AG04450 (cell line): ENCODE measurements at regions not wholly inside any gene's neighbourhood (a gene's known extent, or its start where the extent isn't known, plus 50 kb on each side); places are given as distances from the start of the nearest gene placed in this dataset.
"Not testable (repeated sequence)": the region's sequence is repeated elsewhere in the genome, so short reads cannot be mapped to it uniquely, and the experiment has no call there.

ENCODE experiments used
- CTCF ChIA-PET: fragments of 300-600, 350-600 bp; formaldehyde crosslinking; extraction: SDS; loops from one replicate; lab custom pipeline; 2022; ENCODE audit warnings: antibody characterized with exemption, inconsistent platforms; lab: Charles Lee
- POLR2A ChIA-PET: fragments of 350-600 bp; formaldehyde crosslinking; extraction: SDS; loops from one replicate; lab custom pipeline; 2021; ENCODE audit warnings: antibody characterized with exemption, inconsistent platforms; lab: Yijun Ruan, JAX
- DNase-seq: peaks from one replicate; pipeline ENCODE4 v3.0.0-alpha.2; 2011; ENCODE audit warnings: low read depth, low spot score
- H3K27ac ChIP-seq: one replicate; pipeline ENCODE4 v1.5.1; 2012; ENCODE audit warnings: low read depth, low read length, control low read depth
- H3K27me3 ChIP-seq: one replicate; pipeline ENCODE4 v1.6.0; 2012; ENCODE audit warnings: low read length; ENCODE audit not compliant: control insufficient read depth, insufficient read depth
- H3K4me3 ChIP-seq: 2 replicates; pipeline ENCODE4 v1.5.1; 2011; ENCODE audit warnings: mild to moderate bottlenecking, low read depth, low read length, control low read depth
- H3K9me3 ChIP-seq: 2 replicates; pipeline ENCODE4 v1.5.1; 2012; ENCODE audit warnings: low read length; ENCODE audit not compliant: control insufficient read depth, insufficient read depth
- TF ChIP-seq, protein P1 (sequence below): IDR thresholded peaks from 2 replicates; pipeline ENCODE4 v1.5.1; 2011; ENCODE audit warnings: low read depth, low read length, control low read depth, inconsistent platforms

DNA sequence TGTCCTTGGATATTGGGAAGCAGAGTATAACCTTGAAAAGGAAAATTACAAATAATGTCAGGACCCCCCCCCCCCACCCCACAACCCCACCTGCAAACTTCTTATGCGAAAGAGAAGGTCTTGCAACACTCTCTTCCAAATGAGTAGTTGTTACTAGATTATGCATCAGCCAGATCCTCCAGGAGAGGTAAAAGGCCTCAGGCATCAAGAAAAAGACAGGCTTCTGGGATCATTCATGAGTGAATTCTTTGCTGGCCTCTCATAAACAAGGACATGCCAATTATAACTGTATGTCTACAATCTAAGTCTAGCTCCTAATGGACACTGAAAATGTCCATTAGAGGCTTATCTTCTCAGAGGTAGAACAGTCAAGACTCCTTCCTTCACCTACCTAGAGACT lies 1443.3 kb downstream of the RAPGEF2 start:
- Histone ChIP-seq H3K4me3 (no peak overlapping the region), H3K27me3 (no peaks in the 10 kb centered on the region), H3K27ac (no peak overlapping the region), H3K9me3 (peaks cover 11% of the 10 kb centered on the region)
- ChIA-PET POLR2A (no interaction called here), CTCF (no interaction called here)
- TF ChIP-seq, protein P1, sequence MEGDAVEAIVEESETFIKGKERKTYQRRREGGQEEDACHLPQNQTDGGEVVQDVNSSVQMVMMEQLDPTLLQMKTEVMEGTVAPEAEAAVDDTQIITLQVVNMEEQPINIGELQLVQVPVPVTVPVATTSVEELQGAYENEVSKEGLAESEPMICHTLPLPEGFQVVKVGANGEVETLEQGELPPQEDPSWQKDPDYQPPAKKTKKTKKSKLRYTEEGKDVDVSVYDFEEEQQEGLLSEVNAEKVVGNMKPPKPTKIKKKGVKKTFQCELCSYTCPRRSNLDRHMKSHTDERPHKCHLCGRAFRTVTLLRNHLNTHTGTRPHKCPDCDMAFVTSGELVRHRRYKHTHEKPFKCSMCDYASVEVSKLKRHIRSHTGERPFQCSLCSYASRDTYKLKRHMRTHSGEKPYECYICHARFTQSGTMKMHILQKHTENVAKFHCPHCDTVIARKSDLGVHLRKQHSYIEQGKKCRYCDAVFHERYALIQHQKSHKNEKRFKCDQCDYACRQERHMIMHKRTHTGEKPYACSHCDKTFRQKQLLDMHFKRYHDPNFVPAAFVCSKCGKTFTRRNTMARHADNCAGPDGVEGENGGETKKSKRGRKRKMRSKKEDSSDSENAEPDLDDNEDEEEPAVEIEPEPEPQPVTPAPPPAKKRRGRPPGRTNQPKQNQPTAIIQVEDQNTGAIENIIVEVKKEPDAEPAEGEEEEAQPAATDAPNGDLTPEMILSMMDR, result no peak
- DNase-seq, result no peak

- H3K27me3 ChIP-seq, CTCF ChIA-PET, DNase-seq, H3K4me3 ChIP-seq, POLR2A ChIA-PET, H3K27ac ChIP-seq: not testable (repeated sequence)
- H3K9me3 ChIP-seq, result peaks cover 17% of the 10 kb centered on the region
Observed at GRCh38 chr4:160549951-160550519, 1447.2 kb downstream of the RAPGEF2 start.

GRCh38 chr4:160562661-160563060 lies 1459.8 kb downstream of the RAPGEF2 start:
- H3K4me3 ChIP-seq, result no peak overlapping the region
- CTCF ChIA-PET, result no interaction called here
- POLR2A ChIA-PET, result no interaction called here
- TF ChIP-seq, protein P1, result no peak
- 0 out of 2 replicates have a peak, but pooled peaks cover 3% of the 10 kb centered on the region for H3K9me3 ChIP-seq
- H3K27ac ChIP-seq, result no peak overlapping the region
- no peak for DNase-seq
- H3K27me3 ChIP-seq, result no peaks in the 10 kb centered on the region

- H3K4me3 ChIP-seq, result no peak overlapping the region
- 0 out of 2 replicates have a peak, but pooled peaks cover 3% of the 10 kb centered on the region for H3K9me3 ChIP-seq
- ChIA-PET POLR2A (no interaction called here), CTCF (no interaction called here)
- DNase-seq, result no peak
- no peaks in the 10 kb centered on the region for H3K27me3 ChIP-seq
- TF ChIP-seq, protein P1, result no peak
- no peak overlapping the region for H3K27ac ChIP-seq
Observed at GRCh38 chr4:160563552-160564282, 1460.8 kb downstream of the RAPGEF2 start.

GRCh38 chr4:160567634-160568033 lies 1464.8 kb downstream of the RAPGEF2 start:
- ChIA-PET CTCF (no interaction called here), POLR2A (no interaction called here)
- TF ChIP-seq, protein P1, result no peak
- peaks cover 3% of the 10 kb centered on the region; the same call in 1 of the 2 replicates for H3K9me3 ChIP-seq
- DNase-seq, result no peak
- no peak overlapping the region for H3K27ac ChIP-seq
- H3K4me3 ChIP-seq, result no peak overlapping the region
- H3K27me3 ChIP-seq, result no peaks in the 10 kb centered on the region
